ENCODE measurements at regions not wholly inside any gene's neighbourhood (a gene's known extent, or its start where the extent isn't known, plus 50 kb on each side); places are given as distances from the start of the nearest gene placed in this dataset.

GRCh38 chr3:168988853-168989252 lies 674.7 kb downstream of the MECOM start:
- no peak overlapping the region for H2BK20ac ChIP-seq (ENCODE audit: low read depth, low read length)
- TF ChIP-seq NFE2L2 (IDR thresholded peaks at IDR 0.05; ENCODE audit: low read depth, low read length) (no peak), RAD21 (IDR thresholded peaks at IDR 0.05; ENCODE audit: low read length) (no peak), CHD1 (IDR thresholded peaks at IDR 0.05; ENCODE audit: low read depth, low read length) (no peak), FOS (IDR thresholded peaks at IDR 0.05; ENCODE audit: low read depth, low read length) (no peak), ELK1 (IDR thresholded peaks at IDR 0.05; ENCODE audit: borderline replicate concordance, low read depth, low read length) (no peak), POLR2A (IDR thresholded peaks at IDR 0.05; ENCODE audit: low read depth, low read length) (no peak), CEBPB (IDR thresholded peaks at IDR 0.05; ENCODE audit: low read depth, low read length) (no peak)
- ATAC-seq (ENCODE audit: low read depth) (no peak), DNase-seq (no peak)
- ChIA-PET CTCF (interaction anchor here (0.9 kb wide), 2 partner anchors 9 to 37 kb away, joined by 3 to 4 read pairs; no protein-coding TSS in a partner anchor), POLR2A (ENCODE audit: unreplicated experiment) (no interaction called here)
- in situ Hi-C loops (cut with MboI; ENCODE audit: low sequenced_read_pairs) (no loop called here), intact Hi-C loops (cut with micrococcal nuclease) (no loop called here), dilution Hi-C loops (cut with HindIII; ENCODE audit: low sequenced_read_pairs, unreplicated experiment) (no loop called here)
- H2BK5ac ChIP-seq (ENCODE audit: low read depth, low read length, poor library complexity, severe bottlenecking) = no peak overlapping the region
- H2BK15ac ChIP-seq (ENCODE audit: low read depth, low read length) = no peak overlapping the region
- no peaks in the 10 kb centered on the region for H3K9me3 ChIP-seq (ENCODE audit: control insufficient read depth, insufficient read depth, low read length)
- no peaks in the 10 kb centered on the region for H3K36me3 ChIP-seq (ENCODE audit: control insufficient read depth, insufficient read depth, low read length)
- H3K79me1 ChIP-seq (ENCODE audit: low read depth in 1 of 2, low read length in 2 of 2) = no peaks in the 10 kb centered on the region
- no peak overlapping the region for H3K4me3 ChIP-seq (ENCODE audit: insufficient read depth, low read depth, low read length)
- H3K27me3 ChIP-seq (ENCODE audit: control insufficient read depth, insufficient read depth, low read length) = no peaks in the 10 kb centered on the region
- H4K20me1 ChIP-seq (ENCODE audit: insufficient read depth, low read length) = no peaks in the 10 kb centered on the region
- no peaks in the 10 kb centered on the region for H3K9me1 ChIP-seq (ENCODE audit: insufficient read depth, low read length)
- H4K91ac ChIP-seq (ENCODE audit: insufficient read depth, low read depth, low read length) = no peak overlapping the region
- H3K4me1 ChIP-seq (ENCODE audit: control insufficient read depth, insufficient read depth, low read length) = 0 out of 2 replicates have a peak, but pooled peaks cover 2% of the 10 kb centered on the region
- no peak overlapping the region for H2BK120ac ChIP-seq (ENCODE audit: low read depth, low read length)
- no peak overlapping the region for H3K18ac ChIP-seq (ENCODE audit: low read depth, low read length)
- BruUV-seq (replicated peaks) = no TSS peak
- no peak overlapping the region for H3K4me2 ChIP-seq (ENCODE audit: low read depth, low read length)
- H4K8ac ChIP-seq (ENCODE audit: low read depth in 2 of 2, low read length in 2 of 2) = no peak overlapping the region
- H3K23ac ChIP-seq (ENCODE audit: low read depth, low read length) = no peak overlapping the region
- no peak overlapping the region for H2AK5ac ChIP-seq (ENCODE audit: low read depth, low read length)
- H4K5ac ChIP-seq (ENCODE audit: low read depth, low read length) = no peak overlapping the region
- no peak overlapping the region for H2AK9ac ChIP-seq (replicated peaks; ENCODE audit: low read depth, low read length, poor library complexity)
- no peak overlapping the region for H3K4ac ChIP-seq (ENCODE audit: low read depth, low read length)
- no peak overlapping the region for H3K14ac ChIP-seq (replicated peaks; ENCODE audit: low read depth, low read length)
- no peak overlapping the region for H3K27ac ChIP-seq (ENCODE audit: insufficient read depth, low read length)
- WGBS, 2 experiments (ENCODE audit: extremely low coverage in 2 of 2, insufficient read length in 1 of 2) = no CpG with 5 or more reads among the region's 1 CpG
- H3K9ac ChIP-seq (ENCODE audit: low read depth, low read length) = no peak overlapping the region
- H3K56ac ChIP-seq (ENCODE audit: extremely low read depth, insufficient read depth, low read length) = no peak overlapping the region
- H2AFZ ChIP-seq (replicated peaks; ENCODE audit: low read length, poor library complexity) = no peak overlapping the region
